Epithelial cell of proximal tubule (primary cell): ENCODE measurements at regions not wholly inside any gene's neighbourhood (a gene's known extent, or its start where the extent isn't known, plus 50 kb on each side); places are given as distances from the start of the nearest gene placed in this dataset.
"Not testable (repeated sequence)": the region's sequence is repeated elsewhere in the genome, so short reads cannot be mapped to it uniquely, and the experiment has no call there.

Experiments used
- DNase-seq: peaks from one replicate; pipeline ENCODE4 v3.0.0-alpha.2; 2011; ENCODE audit warnings: low read depth
- H3K4me3 ChIP-seq: 2 replicates; pipeline ENCODE4 v1.5.1; 2011; ENCODE audit warnings: low read depth, mild to moderate bottlenecking, low read length
- CTCF ChIP-seq: conservative IDR thresholded peaks from 2 replicates; pipeline ENCODE4 v1.5.1; 2012; ENCODE audit warnings: low read depth, mild to moderate bottlenecking, low read length

- no peak for DNase-seq
- no peak overlapping the region for H3K4me3 ChIP-seq
- TF ChIP-seq CTCF: no peak
Measured at GRCh38 chr15:22735781-22736180, 50.7 kb upstream of the NIPA1 start.

GRCh38 chr15:22736200-22736599, 50.2 kb upstream of the NIPA1 start:
- DNase-seq, H3K4me3 ChIP-seq: not testable (repeated sequence)
